Fibroblast of skin of left quadriceps (primary cell): ENCODE measurements at regions not wholly inside any gene's neighbourhood (a gene's known extent, or its start where the extent isn't known, plus 50 kb on each side); places are given as distances from the start of the nearest gene placed in this dataset.
"Not testable (repeated sequence)": the region's sequence is repeated elsewhere in the genome, so short reads cannot be mapped to it uniquely, and the experiment has no call there.

ENCODE experiments used
- DNase-seq, 2 experiments: peaks; one replicate each; pipeline ENCODE4 v3.0.0-alpha.2; 2013; ENCODE audit warnings: low read depth in 2 of 2

- no peak for DNase-seq
Measured at GRCh38 chr2:18987016-18987415, 371.4 kb downstream of the OSR1 start.

- DNase-seq = no peak
Measured at GRCh38 chr2:18986046-18986445, 372.4 kb downstream of the OSR1 start.

GRCh38 chr2:18980786-18981430 lies 377.5 kb downstream of the OSR1 start:
- no peak for DNase-seq

- DNase-seq = no peak
Measured at GRCh38 chr2:18980104-18980785, 378.2 kb downstream of the OSR1 start.

- no peak for DNase-seq
Measured at GRCh38 chr2:18977409-18977808, 381.0 kb downstream of the OSR1 start.

- DNase-seq = peak; percentile 87
Measured at GRCh38 chr2:18976168-18976961, 382.1 kb downstream of the OSR1 start.

GRCh38 chr2:18975506-18976167 lies 382.8 kb downstream of the OSR1 start:
- DNase-seq = no peak

- no peak for DNase-seq
Measured at GRCh38 chr2:18971628-18972027, 382.3 kb upstream of the NT5C1B start.

- no peak for DNase-seq
Measured at GRCh38 chr2:18971069-18971378, 381.7 kb upstream of the NT5C1B start.

- DNase-seq = peak; percentile 76 to 79
Measured at GRCh38 chr2:18966131-18966530, 376.8 kb upstream of the NT5C1B start.

GRCh38 chr2:18963739-18964256 lies 374.4 kb upstream of the NT5C1B start:
- not testable (repeated sequence) for DNase-seq

GRCh38 chr2:18961991-18962421 lies 372.6 kb upstream of the NT5C1B start:
- DNase-seq = no peak

- peak; percentile 20 to 24 for DNase-seq
Measured at GRCh38 chr2:18959952-18960717, 370.8 kb upstream of the NT5C1B start.

GRCh38 chr2:18959200-18959599 lies 369.8 kb upstream of the NT5C1B start:
- no peak for DNase-seq

- DNase-seq = no peak
Measured at GRCh38 chr2:18957909-18958308, 368.5 kb upstream of the NT5C1B start.

- peak; percentile 20 to 23 for DNase-seq
Measured at GRCh38 chr2:18950361-18950851, 361.0 kb upstream of the NT5C1B start.

- DNase-seq = no peak
Measured at GRCh38 chr2:18949871-18950270, 360.5 kb upstream of the NT5C1B start.

- DNase-seq = no peak
Measured at GRCh38 chr2:18940184-18940583, 350.8 kb upstream of the NT5C1B start.

GRCh38 chr2:18939740-18940139 lies 350.4 kb upstream of the NT5C1B start:
- DNase-seq = not testable (repeated sequence)

GRCh38 chr2:18934886-18935285 lies 345.5 kb upstream of the NT5C1B start:
- no peak for DNase-seq

GRCh38 chr2:18932853-18933252 lies 343.5 kb upstream of the NT5C1B start:
- no peak for DNase-seq
